Lower leg skin (tissue), 3 donors: ENCODE measurements at regions not wholly inside any gene's neighbourhood (a gene's known extent, or its start where the extent isn't known, plus 50 kb on each side); places are given as distances from the start of the nearest gene placed in this dataset.

Experiments
- CTCF ChIP-seq, 3 donors: fragments of 450-650 bp; IDR thresholded peaks; one replicate each; pipeline ENCODE4 v1.5.1; 2016; ENCODE audit warnings: antibody characterized with exemption in 3 of 3, mild to moderate bottlenecking in 3 of 3, moderate library complexity in 2 of 3
- POLR2A ChIP-seq, 2 donors: fragments of 450-650 bp; IDR thresholded peaks; one replicate each; pipeline ENCODE4 v1.6.1; 2016 to 2017; ENCODE audit warnings: antibody characterized with exemption in 2 of 2, mild to moderate bottlenecking in 1 of 2, moderate library complexity in 1 of 2

- no peak for TF ChIP-seq CTCF (IDR thresholded peaks at IDR 0.05)
- TF ChIP-seq POLR2A (IDR thresholded peaks at IDR 0.05), result no peak
These were observed 182.8 kb downstream of the QDPR start for GRCh38 chr4:17329046-17329445.
